A673 (cell line): ENCODE measurements at regions not wholly inside any gene's neighbourhood (a gene's known extent, or its start where the extent isn't known, plus 50 kb on each side); places are given as distances from the start of the nearest gene placed in this dataset.

Experiments used
- EZH2 ChIP-seq: fragments of 200-600 bp; sonication (generic); IDR thresholded peaks from 2 replicates; pipeline ENCODE4 v1.6.1; 2017; ENCODE audit warnings: borderline replicate concordance, low read depth, mild to moderate bottlenecking, mixed read lengths, antibody characterized with exemption, low read length; ENCODE audit not compliant: poor library complexity, severe bottlenecking
- TF ChIP-seq, protein P1 (sequence below): fragments of 300-800, 200-600 bp; sonication (generic); conservative IDR thresholded peaks from 2 replicates; pipeline ENCODE4 v1.5.1; 2017; ENCODE audit warnings: low read depth, mild to moderate bottlenecking, antibody characterized with exemption, low read length, moderate library complexity, mixed read lengths

DNA sequence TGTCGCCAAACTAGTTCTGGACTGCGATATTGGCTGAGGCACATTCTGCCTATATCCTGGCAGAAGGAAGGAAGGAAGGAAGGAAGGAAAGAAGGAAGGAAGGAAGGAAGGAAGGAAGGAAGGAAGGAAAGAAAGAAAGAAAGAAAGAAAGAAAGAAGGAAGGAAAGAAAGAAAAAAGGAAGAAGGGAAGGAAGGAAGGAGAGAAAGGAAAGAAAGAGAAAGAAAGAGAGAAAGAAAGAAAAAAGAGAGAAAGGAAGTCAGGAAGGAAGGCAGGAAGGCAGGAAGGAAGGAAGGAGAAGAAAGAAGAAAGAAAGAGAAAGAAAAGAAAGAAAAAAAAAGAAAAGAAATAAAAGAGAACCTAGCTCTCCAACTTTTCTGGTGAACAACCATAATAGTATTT lies 587.1 kb downstream of the RBFOX1 start:
- TF ChIP-seq, protein P1, sequence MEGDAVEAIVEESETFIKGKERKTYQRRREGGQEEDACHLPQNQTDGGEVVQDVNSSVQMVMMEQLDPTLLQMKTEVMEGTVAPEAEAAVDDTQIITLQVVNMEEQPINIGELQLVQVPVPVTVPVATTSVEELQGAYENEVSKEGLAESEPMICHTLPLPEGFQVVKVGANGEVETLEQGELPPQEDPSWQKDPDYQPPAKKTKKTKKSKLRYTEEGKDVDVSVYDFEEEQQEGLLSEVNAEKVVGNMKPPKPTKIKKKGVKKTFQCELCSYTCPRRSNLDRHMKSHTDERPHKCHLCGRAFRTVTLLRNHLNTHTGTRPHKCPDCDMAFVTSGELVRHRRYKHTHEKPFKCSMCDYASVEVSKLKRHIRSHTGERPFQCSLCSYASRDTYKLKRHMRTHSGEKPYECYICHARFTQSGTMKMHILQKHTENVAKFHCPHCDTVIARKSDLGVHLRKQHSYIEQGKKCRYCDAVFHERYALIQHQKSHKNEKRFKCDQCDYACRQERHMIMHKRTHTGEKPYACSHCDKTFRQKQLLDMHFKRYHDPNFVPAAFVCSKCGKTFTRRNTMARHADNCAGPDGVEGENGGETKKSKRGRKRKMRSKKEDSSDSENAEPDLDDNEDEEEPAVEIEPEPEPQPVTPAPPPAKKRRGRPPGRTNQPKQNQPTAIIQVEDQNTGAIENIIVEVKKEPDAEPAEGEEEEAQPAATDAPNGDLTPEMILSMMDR = no peak
- TF ChIP-seq EZH2 = no peak
